OCI-LY7 (cell line): ENCODE measurements at regions not wholly inside any gene's neighbourhood (a gene's known extent, or its start where the extent isn't known, plus 50 kb on each side); places are given as distances from the start of the nearest gene placed in this dataset.
A peak's percentile ranks its signal among the peaks of the same experiment; 100 is the strongest.

ENCODE experiments used
- BruUV-seq: library from RNA; stranded (reverse); fragments of 400-500 nt; replicated peaks from 2 replicates; lab custom pipeline; 2021; lab: Mats Ljungman, UMichigan
- CTCF ChIA-PET: fragments of 300-600 bp; sonication (Branson Sonifier 250); formaldehyde crosslinking; loops from one replicate; lab custom pipeline; 2022; ENCODE audit warnings: antibody characterized with exemption; ENCODE audit not compliant: unreplicated experiment; lab: Charles Lee
- POLR2A ChIA-PET: fragments of 300-600 bp; sonication (Branson Sonifier 250); formaldehyde crosslinking; loops from one replicate; lab custom pipeline; 2022; ENCODE audit warnings: antibody characterized with exemption; lab: Charles Lee
- DNase-seq: peaks from one replicate; pipeline ENCODE4 v3.0.0-alpha.2; 2015; ENCODE audit warnings: low spot score
- H2AFZ ChIP-seq: fragments of 200-600 bp; sonication (generic), shearing (Covaris generic); 2 replicates; pipeline ENCODE4 v1.6.1; 2014; ENCODE audit warnings: mild to moderate bottlenecking, antibody characterized with exemption, low read length, moderate library complexity
- H3K27ac ChIP-seq: fragments of 200-600 bp; sonication (generic); 2 replicates; pipeline ENCODE4 v1.5.1; 2014; ENCODE audit warnings: mixed run types, low read depth, mild to moderate bottlenecking, moderate library complexity, low read length, inconsistent platforms; ENCODE audit not compliant: poor library complexity, severe bottlenecking
- H3K36me3 ChIP-seq: fragments of 200-600 bp; sonication (generic); 2 replicates; pipeline ENCODE4 v1.6.1; 2014; ENCODE audit warnings: mild to moderate bottlenecking, antibody characterized with exemption, low read length, moderate library complexity, mixed read lengths; ENCODE audit not compliant: insufficient read depth
- H3K4me1 ChIP-seq: fragments of 200-600 bp; sonication (generic); 2 replicates; pipeline ENCODE4 v1.5.1; 2014; ENCODE audit warnings: mild to moderate bottlenecking, low read length; ENCODE audit not compliant: insufficient read depth, poor library complexity, severe bottlenecking
- H3K4me2 ChIP-seq: fragments of 200-600 bp; sonication (generic); 2 replicates; pipeline ENCODE4 v1.6.1; 2014; ENCODE audit warnings: mild to moderate bottlenecking, low read length
- H3K4me3 ChIP-seq: fragments of 200-600 bp; sonication (generic); 2 replicates; pipeline ENCODE4 v1.5.1; 2014; ENCODE audit warnings: mild to moderate bottlenecking, low read depth, low read length; ENCODE audit not compliant: poor library complexity, severe bottlenecking
- H3K79me2 ChIP-seq: fragments of 200-600 bp; sonication (generic); 2 replicates; pipeline ENCODE4 v1.6.1; 2016; ENCODE audit warnings: low read depth, mild to moderate bottlenecking, low read length, moderate library complexity, mixed read lengths; ENCODE audit not compliant: insufficient read depth
- H3K9me2 ChIP-seq: fragments of 200-600 bp; sonication (generic); 2 replicates; pipeline ENCODE4 v1.6.1; 2016; ENCODE audit warnings: mild to moderate bottlenecking, low read length, mixed read lengths; ENCODE audit not compliant: insufficient read depth
- H3K9me3 ChIP-seq: fragments of 200-600 bp; sonication (generic); 2 replicates; pipeline ENCODE4 v1.6.1; 2014; ENCODE audit warnings: mild to moderate bottlenecking, mixed run types, low read length, mixed read lengths
- H4K20me1 ChIP-seq: fragments of 200-600 bp; sonication (generic); 2 replicates; pipeline ENCODE4 v1.6.1; 2014; ENCODE audit warnings: mild to moderate bottlenecking, antibody characterized with exemption, low read length, moderate library complexity, mixed read lengths; ENCODE audit not compliant: insufficient read depth
- CTCF ChIP-seq: fragments of 200-600 bp; sonication (generic); conservative IDR thresholded peaks from 2 replicates; pipeline ENCODE4 v1.5.1; 2014; ENCODE audit warnings: mild to moderate bottlenecking, antibody characterized with exemption, low read length, moderate library complexity, mixed read lengths
- EZH2phosphoT487 ChIP-seq: fragments of 200-600 bp; sonication (generic); IDR thresholded peaks from 2 replicates; pipeline ENCODE4 v1.6.1; 2018; ENCODE audit warnings: low read depth, borderline replicate concordance, mild to moderate bottlenecking, mixed run types, antibody characterized with exemption, low read length, moderate library complexity, mixed read lengths
- intact Hi-C: fragments of 100-400 bp; cut with micrococcal nuclease; formaldehyde crosslinking; loops from one replicate; pipeline ENCODE4 v1.10.0; 2022; ENCODE audit not compliant: unreplicated experiment

- CTCF ChIA-PET, result interaction anchor here (0.8 to 1.3 kb wide), 2 partner anchors 14 to 169 kb away, joined by 3 read pairs; no protein-coding TSS in a partner anchor
- POLR2A ChIA-PET, result interaction anchor here (0.6 to 8.4 kb wide), 14 partner anchors 11 to 155 kb away, joined by 3 to 109 read pairs (median 4); no protein-coding TSS in a partner anchor
- intact Hi-C loops, result loop anchor here (1.0 to 10.0 kb wide), 4 partner anchors 21 to 361 kb away; partner anchors contain the start of gene UPF2
These were observed 58.5 kb upstream of the ECHDC3 start for GRCh38 chr10:11683529-11684320.

GRCh38 chr10:11682851-11683250, 59.3 kb upstream of the ECHDC3 start:
- Histone ChIP-seq H3K4me3 (peak overlapping the region; percentile 66), H2AFZ (peak overlapping the region; percentile 19; the same call in 1 of the 2 replicates), H3K36me3 (peaks cover 22% of the 10 kb centered on the region; the same call in 1 of the 2 replicates), H3K79me2 (peaks cover 27% of the 10 kb centered on the region; the same call in 1 of the 2 replicates), H3K27ac (peak overlapping the region; percentile 100), H3K4me1 (peaks cover 97% of the 10 kb centered on the region), H3K9me2 (no peaks in the 10 kb centered on the region), H3K9me3 (no peaks in the 10 kb centered on the region), H4K20me1 (no peaks in the 10 kb centered on the region), H3K4me2 (peak overlapping the region; percentile 79)
- no TSS peak for BruUV-seq
- DNase-seq, result no peak
- POLR2A ChIA-PET, result interaction anchor here (0.6 to 8.4 kb wide), 14 partner anchors 10 to 1538 kb away, joined by 3 to 109 read pairs (median 6); no protein-coding TSS in a partner anchor
- intact Hi-C loops, result loop anchor here (2.0 to 10.0 kb wide), 2 partner anchors 150 to 362 kb away; partner anchors contain the start of gene UPF2
- no peak for TF ChIP-seq CTCF
- TF ChIP-seq EZH2phosphoT487, result no peak
- CTCF ChIA-PET, result no interaction called here

More at GRCh38 chr10:11683529-11684320, 58.5 kb upstream of the ECHDC3 start:
- no peaks in the 10 kb centered on the region for H3K9me2 ChIP-seq
- H3K9me3 ChIP-seq, result no peaks in the 10 kb centered on the region
- H3K4me3 ChIP-seq, result peak overlapping the region; percentile 66
- peaks cover 25% of the 10 kb centered on the region; the same call in 1 of the 2 replicates for H3K79me2 ChIP-seq
- peak overlapping the region; percentile 100 for H3K27ac ChIP-seq
- H2AFZ ChIP-seq, result no peak overlapping the region
- H3K4me1 ChIP-seq, result peaks cover 99% of the 10 kb centered on the region
- no peak for TF ChIP-seq CTCF
- TF ChIP-seq EZH2phosphoT487, result no peak
- no peaks in the 10 kb centered on the region for H4K20me1 ChIP-seq
- no TSS peak for BruUV-seq
- peaks cover 22% of the 10 kb centered on the region; the same call in 1 of the 2 replicates for H3K36me3 ChIP-seq
- DNase-seq, result peak; percentile 66
- H3K4me2 ChIP-seq, result peak overlapping the region; percentile 79
